T-cell (primary cell): ENCODE measurements at regions not wholly inside any gene's neighbourhood (a gene's known extent, or its start where the extent isn't known, plus 50 kb on each side); places are given as distances from the start of the nearest gene placed in this dataset.

ENCODE experiments used
- ATAC-seq, 4 experiments: fragments of 200-7000 bp in 3 of 4; fragments of 150-1000 bp in 1 of 4; cut with Tn5 transposase; replicated peaks in 1 of 4; 1 replicate in 3 of 4; 2 replicates in 1 of 4; pipeline ENCODE4 v1.10.0; 2021; ENCODE audit warnings: moderate library complexity in 3 of 4, mild to moderate bottlenecking in 2 of 4, moderate number of reproducible peaks in 1 of 4
- CTCF ChIA-PET, 2 donors: fragments of 300-600 bp; sonication (Branson Sonifier 250); formaldehyde crosslinking; loops; one replicate each; lab custom pipeline; 2022; ENCODE audit warnings: antibody characterized with exemption in 2 of 2; lab: Charles Lee
- POLR2A ChIA-PET, 2 donors: fragments of 300-600 bp; sonication (Branson Sonifier 250); formaldehyde crosslinking; loops; one replicate each; lab custom pipeline; 2022; ENCODE audit warnings: antibody characterized with exemption in 2 of 2; lab: Charles Lee
- DNase-seq, 35 experiments: peaks; one replicate each; pipeline versions ENCODE4 v3.0.0 to v3.0.0-alpha.2; 2013 to 2023
- H3K27ac ChIP-seq: one replicate; pipeline ENCODE4 v1.5.1; 2013; ENCODE audit warnings: low read length
- H3K27me3 ChIP-seq, 2 experiments: replicated peaks in 1 of 2; 1 replicate in 1 of 2; 2 replicates in 1 of 2; pipeline versions ENCODE4 v1.6.1 to v1.7.0; 2013; ENCODE audit warnings: low read length in 1 of 2, mixed read lengths in 1 of 2; ENCODE audit not compliant: control insufficient read depth in 2 of 2, insufficient read depth in 2 of 2; ENCODE audit errors: extremely low read depth in 1 of 2
- H3K36me3 ChIP-seq, 2 donors: 1 replicate in 1 of 2; 2 replicates in 1 of 2; pipeline versions ENCODE4 v1.6.1 to v1.7.0; 2013; ENCODE audit warnings: low read length in 1 of 2; ENCODE audit not compliant: control insufficient read depth in 2 of 2, insufficient read depth in 1 of 2; ENCODE audit errors: extremely low read depth in 1 of 2
- H3K4me1 ChIP-seq, 2 experiments: 1 replicate in 1 of 2; 2 replicates in 1 of 2; pipeline versions ENCODE4 v1.6.1 to v1.7.0; 2013; ENCODE audit warnings: low read length in 2 of 2, mixed read lengths in 1 of 2; ENCODE audit not compliant: insufficient read depth in 2 of 2, control insufficient read depth in 1 of 2; ENCODE audit errors: extremely low read depth in 1 of 2
- H3K4me3 ChIP-seq, 2 donors: 1 replicate in 1 of 2; 2 replicates in 1 of 2; pipeline versions ENCODE4 v1.5.1 to v1.7.0; 2013; ENCODE audit warnings: mild to moderate bottlenecking in 2 of 2, low read length in 1 of 2, moderate library complexity in 1 of 2; ENCODE audit not compliant: control insufficient read depth in 1 of 2; ENCODE audit errors: extremely low read depth in 1 of 2
- H3K9me3 ChIP-seq: 2 replicates; pipeline ENCODE4 v1.7.0; 2013
- H3K27ac Mint-ChIP-seq, 2 donors: one replicate each; pipeline ENCODE4 v1.8.0; 2020 to 2021; ENCODE audit warnings: mild to moderate bottlenecking in 2 of 2, mixed read lengths in 2 of 2
- H3K27me3 Mint-ChIP-seq, 2 donors: one replicate each; pipeline ENCODE4 v1.8.0; 2021 to 2022; ENCODE audit warnings: mixed read lengths in 2 of 2
- H3K36me3 Mint-ChIP-seq: one replicate; pipeline ENCODE4 v1.8.0; 2021; ENCODE audit warnings: mixed read lengths
- H3K4me1 Mint-ChIP-seq, 3 donors: one replicate each; pipeline ENCODE4 v1.8.0; 2020 to 2022; ENCODE audit warnings: mixed read lengths in 3 of 3, mild to moderate bottlenecking in 1 of 3
- H3K4me3 Mint-ChIP-seq, 3 donors: one replicate each; pipeline ENCODE4 v1.8.0; 2020 to 2022; ENCODE audit warnings: mild to moderate bottlenecking in 3 of 3, mixed read lengths in 3 of 3, moderate library complexity in 3 of 3
- H3K9me3 Mint-ChIP-seq, 3 donors: one replicate each; pipeline ENCODE4 v1.8.0; 2020 to 2022; ENCODE audit warnings: mixed read lengths in 3 of 3
- WGBS: methylation state at CpG from one replicate; pipeline ENCODE4 v1.1.5; 2013; ENCODE audit warnings: missing lambda C conversion rate; ENCODE audit not compliant: insufficient coverage; 5-methylcytosine and 5-hydroxymethylcytosine counted together

GRCh38 chr6:47130086-47130485, 88.0 kb upstream of the ADGRF1 start:
- WGBS: 80% methylated on average over 1 of the region's 3 CpGs
- Mint-ChIP-seq H3K27me3 (peaks cover 2 to 6% of the 10 kb centered on the region in 2 donors), H3K4me3 (no peak overlapping the region)

DNA sequence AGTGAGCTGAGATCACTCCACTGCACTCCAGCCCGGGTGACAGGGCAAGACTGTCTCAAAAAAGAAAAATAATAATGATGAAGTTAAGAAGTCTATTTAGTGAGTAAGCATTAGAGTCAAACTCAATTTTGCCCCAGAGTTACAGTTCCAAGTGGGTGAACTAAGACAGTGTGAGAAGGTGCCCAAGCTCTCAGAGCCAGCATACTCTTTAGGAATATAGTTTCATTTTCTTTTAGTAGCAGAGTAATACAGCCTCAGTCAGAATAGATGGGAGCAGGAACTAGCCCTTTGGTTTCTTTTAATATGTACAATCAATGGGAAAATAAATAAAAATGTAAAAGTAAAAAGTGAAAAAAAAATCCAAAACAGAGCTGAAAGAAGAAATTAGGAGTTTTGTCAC, 87.0 kb upstream of the ADGRF1 start:
- Histone ChIP-seq H3K27ac (no peak overlapping the region), H3K4me1 (no peaks in the 10 kb centered on the region), H3K4me3 (no peak overlapping the region), H3K36me3 (no peaks in the 10 kb centered on the region), H3K9me3 (no peaks in the 10 kb centered on the region), H3K27me3 (no peaks in the 10 kb centered on the region)
- Mint-ChIP-seq H3K27me3 (peaks cover 2 to 6% of the 10 kb centered on the region in 2 donors), H3K36me3 (no peaks in the 10 kb centered on the region), H3K4me1 (no peaks in the 10 kb centered on the region), H3K4me3 (no peak overlapping the region), H3K27ac (no peak overlapping the region), H3K9me3 (no peaks in the 10 kb centered on the region)
- WGBS: no CpG with 5 or more reads among the region's 1 CpG
- ATAC-seq (no peak), DNase-seq (no peak)
- ChIA-PET CTCF (no interaction called here), POLR2A (no interaction called here)

More at GRCh38 chr6:47130086-47130485, 88.0 kb upstream of the ADGRF1 start:
- Histone ChIP-seq H3K27me3 (no peaks in the 10 kb centered on the region), H3K9me3 (no peaks in the 10 kb centered on the region), H3K27ac (no peak overlapping the region), H3K4me3 (no peak overlapping the region), H3K36me3 (no peaks in the 10 kb centered on the region), H3K4me1 (no peaks in the 10 kb centered on the region)
- ATAC-seq (no peak), DNase-seq (no peak)
- Mint-ChIP-seq H3K4me1 (no peaks in the 10 kb centered on the region), H3K9me3 (no peaks in the 10 kb centered on the region), H3K27ac (no peak overlapping the region), H3K36me3 (no peaks in the 10 kb centered on the region)
- ChIA-PET POLR2A (interaction anchor here in 1 of 2 donors (0.6 kb wide), 1 partner anchor 64 kb away, joined by 3 read pairs; no protein-coding TSS in a partner anchor), CTCF (no interaction called here)

GRCh38 chr6:47126647-47127391, 84.7 kb upstream of the ADGRF1 start:
- H3K36me3 Mint-ChIP-seq: no peaks in the 10 kb centered on the region
- no peak for ATAC-seq
- H3K9me3 Mint-ChIP-seq: no peaks in the 10 kb centered on the region
- H3K27ac Mint-ChIP-seq: no peak overlapping the region
- DNase-seq: no peak
- H3K27me3 Mint-ChIP-seq: no peaks in the 10 kb centered on the region
- H3K27me3 ChIP-seq: no peaks in the 10 kb centered on the region
- no peaks in the 10 kb centered on the region for H3K9me3 ChIP-seq
- POLR2A ChIA-PET: no interaction called here
- no peaks in the 10 kb centered on the region for H3K4me1 Mint-ChIP-seq
- 0% methylated on average over 1 of the region's 5 CpGs for WGBS
- CTCF ChIA-PET: no interaction called here
- no peak overlapping the region for H3K4me3 Mint-ChIP-seq
- no peak overlapping the region for H3K4me3 ChIP-seq
- H3K36me3 ChIP-seq: no peaks in the 10 kb centered on the region
- H3K4me1 ChIP-seq: no peaks in the 10 kb centered on the region
- H3K27ac ChIP-seq: no peak overlapping the region

DNA sequence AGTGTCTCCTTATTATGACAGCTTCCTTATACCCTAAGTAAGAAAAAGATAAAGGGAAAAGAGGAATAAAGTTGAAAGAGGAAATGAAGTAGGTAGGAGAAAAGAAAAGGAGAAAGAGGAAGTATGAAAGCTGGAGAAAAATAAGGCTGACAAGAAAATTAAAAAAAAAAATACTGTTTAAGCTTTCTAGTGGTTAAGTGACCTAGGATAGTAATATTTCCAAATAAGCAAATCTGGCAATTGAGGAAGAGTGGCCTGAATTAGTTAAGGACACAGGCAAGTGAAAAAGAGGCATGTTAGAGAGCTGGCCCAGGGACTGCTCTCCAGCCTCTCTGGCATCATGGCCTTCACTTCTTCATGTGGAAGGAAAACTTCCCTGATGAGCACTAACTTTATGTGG, 76.5 kb upstream of the ADGRF1 start:
- Histone ChIP-seq H3K27me3 (no peaks in the 10 kb centered on the region), H3K9me3 (no peaks in the 10 kb centered on the region), H3K4me3 (no peak overlapping the region), H3K4me1 (no peaks in the 10 kb centered on the region), H3K36me3 (no peaks in the 10 kb centered on the region), H3K27ac (no peak overlapping the region)
- DNase-seq: no peak
- Mint-ChIP-seq H3K4me1 (no peaks in the 10 kb centered on the region), H3K4me3 (no peak overlapping the region), H3K27me3 (peaks cover 4 to 9% of the 10 kb centered on the region in 2 donors), H3K36me3 (no peaks in the 10 kb centered on the region), H3K9me3 (no peaks in the 10 kb centered on the region), H3K27ac (no peak overlapping the region)
- no peak for ATAC-seq
- CTCF ChIA-PET: interaction anchor here in 1 of 2 donors (0.5 kb wide), 1 partner anchor 24 kb away, joined by 3 read pairs; no protein-coding TSS in a partner anchor
- POLR2A ChIA-PET: no interaction called here

DNA sequence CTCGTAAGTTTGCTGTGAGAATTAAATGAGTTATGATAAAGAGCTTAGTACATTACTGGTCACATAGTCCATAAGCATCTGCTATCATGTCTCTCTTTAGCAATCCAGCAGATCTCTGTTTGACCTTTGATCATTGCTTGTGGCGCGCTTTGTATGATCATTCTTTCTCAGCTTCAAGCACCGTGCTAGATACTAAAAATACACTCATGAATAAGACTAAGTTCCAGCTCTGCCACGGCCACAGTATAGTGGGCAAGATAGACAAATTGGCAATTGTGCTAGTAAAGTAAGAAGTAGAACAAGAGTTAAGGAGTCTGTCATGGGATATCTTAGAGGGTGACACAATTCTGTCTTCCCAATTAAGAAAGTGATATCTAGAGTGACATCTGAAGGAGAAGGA, 75.2 kb upstream of the ADGRF1 start:
- ChIA-PET POLR2A (no interaction called here), CTCF (no interaction called here)
- no peaks in the 10 kb centered on the region for H3K4me1 ChIP-seq
- H3K4me3 ChIP-seq: no peak overlapping the region
- H3K36me3 ChIP-seq: no peaks in the 10 kb centered on the region
- DNase-seq (no peak), ATAC-seq (no peak)
- no peaks in the 10 kb centered on the region for H3K27me3 ChIP-seq
- Mint-ChIP-seq H3K4me3 (no peak overlapping the region), H3K9me3 (no peaks in the 10 kb centered on the region), H3K27me3 (peaks cover 4 to 9% of the 10 kb centered on the region in 2 donors), H3K36me3 (no peaks in the 10 kb centered on the region), H3K27ac (no peak overlapping the region), H3K4me1 (no peaks in the 10 kb centered on the region)
- no CpG with 5 or more reads among the region's 5 CpGs for WGBS
- no peaks in the 10 kb centered on the region for H3K9me3 ChIP-seq
- no peak overlapping the region for H3K27ac ChIP-seq

DNA sequence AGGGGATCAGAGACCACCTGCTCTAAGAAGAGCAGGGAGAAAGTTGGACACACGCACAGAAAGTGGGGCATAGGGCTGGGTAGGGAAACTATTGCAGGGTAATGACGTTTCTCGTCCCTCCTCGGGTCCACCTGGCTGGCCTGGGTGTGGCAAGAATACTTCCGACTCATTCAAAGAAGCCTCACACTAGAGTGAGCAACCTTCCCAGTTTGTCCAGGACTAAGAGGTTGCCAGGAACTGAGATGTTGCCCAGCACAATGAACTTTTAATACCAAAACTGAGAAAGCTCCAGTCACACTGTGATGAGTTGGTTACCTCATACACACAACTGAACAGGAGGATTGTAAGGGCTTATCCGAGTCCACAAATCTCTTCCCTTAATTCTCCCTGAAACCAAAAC, 74.5 kb upstream of the ADGRF1 start:
- no peak overlapping the region for H3K4me3 Mint-ChIP-seq

More for the DNA sequence above, 74.5 kb upstream of the ADGRF1 start:
- H3K27me3 ChIP-seq: no peaks in the 10 kb centered on the region
- Mint-ChIP-seq H3K27ac (no peak overlapping the region), H3K9me3 (no peaks in the 10 kb centered on the region), H3K4me1 (no peaks in the 10 kb centered on the region), H3K36me3 (no peaks in the 10 kb centered on the region), H3K27me3 (peaks cover 4 to 9% of the 10 kb centered on the region in 2 donors)
- no peak overlapping the region for H3K4me3 ChIP-seq
- CTCF ChIA-PET: no interaction called here
- H3K9me3 ChIP-seq: no peaks in the 10 kb centered on the region
- H3K4me1 ChIP-seq: no peaks in the 10 kb centered on the region
- POLR2A ChIA-PET: no interaction called here
- WGBS: 90% methylated on average over 5 of the region's 6 CpGs
- no peaks in the 10 kb centered on the region for H3K36me3 ChIP-seq
- no peak overlapping the region for H3K27ac ChIP-seq
- ATAC-seq: no peak
- no peak for DNase-seq
